Ascending aorta (tissue), 2 donors: ENCODE measurements at regions not wholly inside any gene's neighbourhood (a gene's known extent, or its start where the extent isn't known, plus 50 kb on each side); places are given as distances from the start of the nearest gene placed in this dataset.

Source experiments
- DNase-seq, 2 donors: peaks; one replicate each; pipeline ENCODE4 v3.0.0-alpha.2; 2019; ENCODE audit warnings: low spot score in 2 of 2
- H3K27ac ChIP-seq, 2 donors: fragments of 200-600 bp; sonication (generic); one replicate each; pipeline ENCODE4 v1.5.1; 2016 to 2017; ENCODE audit warnings: mild to moderate bottlenecking in 1 of 2
- H3K27me3 ChIP-seq: fragments of 200-600 bp; sonication (generic); one replicate; pipeline ENCODE4 v1.5.1; 2017
- H3K36me3 ChIP-seq, 2 donors: fragments of 200-600 bp; sonication (generic); one replicate each; pipeline ENCODE4 v1.5.1; 2016
- H3K4me1 ChIP-seq, 2 donors: fragments of 200-600 bp; sonication (generic); one replicate each; pipeline ENCODE4 v1.5.1; 2016 to 2017; ENCODE audit warnings: mild to moderate bottlenecking in 1 of 2
- H3K4me3 ChIP-seq, 2 donors: fragments of 200-600 bp; sonication (generic); one replicate each; pipeline ENCODE4 v1.5.1; 2016 to 2017; ENCODE audit warnings: mild to moderate bottlenecking in 1 of 2
- H3K9me3 ChIP-seq, 2 donors: fragments of 200-600 bp; sonication (generic); one replicate each; pipeline ENCODE4 v1.5.1; 2016
- intact Hi-C: fragments of 100-400 bp; cut with DNase I; formaldehyde crosslinking; loops from one replicate; pipeline ENCODE4 v1.15.1; 2023
- TF ChIP-seq, protein P1 (sequence below), 3 experiments: fragments of 200-600 bp in 2 of 3; fragments of 450-650 bp in 1 of 3; sonication (generic) in 2 of 3; IDR thresholded peaks; one replicate each; pipeline ENCODE4 v1.5.1; 2016 to 2019; ENCODE audit warnings: antibody characterized with exemption in 3 of 3, mild to moderate bottlenecking in 1 of 3, moderate library complexity in 1 of 3

DNA sequence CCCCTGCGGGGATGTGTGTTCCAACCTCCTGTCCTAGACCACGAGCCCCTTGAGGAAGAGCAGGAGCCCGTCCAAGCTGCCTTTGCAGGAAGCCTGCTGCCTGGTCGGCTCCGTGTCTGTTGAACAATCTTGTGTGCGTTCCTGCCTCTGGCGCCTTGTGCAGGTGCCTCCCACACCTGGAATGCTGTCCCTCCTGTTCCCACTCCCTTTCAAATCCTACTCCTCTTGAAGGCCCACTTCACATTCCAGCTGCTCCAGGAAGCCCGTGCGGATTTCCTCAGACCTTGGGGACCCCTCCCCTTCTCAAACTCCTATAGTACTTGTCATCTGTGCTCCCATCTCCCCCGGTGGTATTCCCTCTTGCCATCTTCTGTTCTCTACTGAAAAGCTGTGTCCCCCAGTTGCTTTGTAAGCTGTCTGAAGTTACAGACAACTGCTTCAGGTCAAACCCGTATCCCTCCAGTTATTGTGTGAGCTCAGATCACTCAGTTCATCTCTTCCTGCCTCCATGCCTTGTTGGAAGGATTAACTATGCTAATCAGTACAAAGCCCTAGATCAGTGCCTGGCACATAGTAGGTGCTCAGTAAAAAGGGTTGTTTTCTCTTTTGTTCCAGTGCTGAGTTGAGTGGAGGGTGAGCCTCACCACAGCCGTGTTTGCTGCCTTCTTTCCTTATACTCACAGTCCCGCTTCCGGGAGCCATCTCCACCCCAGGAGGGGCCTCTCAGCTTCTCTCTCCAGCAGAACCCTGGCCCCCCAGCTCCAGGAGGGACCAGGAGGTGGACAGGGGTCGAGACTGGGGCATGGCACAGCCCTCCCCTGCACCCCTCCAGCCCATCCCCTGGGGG lies 241.8 kb upstream of the CIBAR2 start:
- TF ChIP-seq, protein P1, sequence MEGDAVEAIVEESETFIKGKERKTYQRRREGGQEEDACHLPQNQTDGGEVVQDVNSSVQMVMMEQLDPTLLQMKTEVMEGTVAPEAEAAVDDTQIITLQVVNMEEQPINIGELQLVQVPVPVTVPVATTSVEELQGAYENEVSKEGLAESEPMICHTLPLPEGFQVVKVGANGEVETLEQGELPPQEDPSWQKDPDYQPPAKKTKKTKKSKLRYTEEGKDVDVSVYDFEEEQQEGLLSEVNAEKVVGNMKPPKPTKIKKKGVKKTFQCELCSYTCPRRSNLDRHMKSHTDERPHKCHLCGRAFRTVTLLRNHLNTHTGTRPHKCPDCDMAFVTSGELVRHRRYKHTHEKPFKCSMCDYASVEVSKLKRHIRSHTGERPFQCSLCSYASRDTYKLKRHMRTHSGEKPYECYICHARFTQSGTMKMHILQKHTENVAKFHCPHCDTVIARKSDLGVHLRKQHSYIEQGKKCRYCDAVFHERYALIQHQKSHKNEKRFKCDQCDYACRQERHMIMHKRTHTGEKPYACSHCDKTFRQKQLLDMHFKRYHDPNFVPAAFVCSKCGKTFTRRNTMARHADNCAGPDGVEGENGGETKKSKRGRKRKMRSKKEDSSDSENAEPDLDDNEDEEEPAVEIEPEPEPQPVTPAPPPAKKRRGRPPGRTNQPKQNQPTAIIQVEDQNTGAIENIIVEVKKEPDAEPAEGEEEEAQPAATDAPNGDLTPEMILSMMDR (IDR thresholded peaks at IDR 0.05) = no peak
- no peak overlapping the region for H3K4me3 ChIP-seq
- intact Hi-C loops = no loop called here
- H3K27me3 ChIP-seq = no peaks in the 10 kb centered on the region
- peaks cover 2 to 10% of the 10 kb centered on the region in 2 donors for H3K4me1 ChIP-seq
- H3K9me3 ChIP-seq = no peaks in the 10 kb centered on the region
- no peak overlapping the region for H3K27ac ChIP-seq
- H3K36me3 ChIP-seq = no peaks in the 10 kb centered on the region
- no peak for DNase-seq

DNA sequence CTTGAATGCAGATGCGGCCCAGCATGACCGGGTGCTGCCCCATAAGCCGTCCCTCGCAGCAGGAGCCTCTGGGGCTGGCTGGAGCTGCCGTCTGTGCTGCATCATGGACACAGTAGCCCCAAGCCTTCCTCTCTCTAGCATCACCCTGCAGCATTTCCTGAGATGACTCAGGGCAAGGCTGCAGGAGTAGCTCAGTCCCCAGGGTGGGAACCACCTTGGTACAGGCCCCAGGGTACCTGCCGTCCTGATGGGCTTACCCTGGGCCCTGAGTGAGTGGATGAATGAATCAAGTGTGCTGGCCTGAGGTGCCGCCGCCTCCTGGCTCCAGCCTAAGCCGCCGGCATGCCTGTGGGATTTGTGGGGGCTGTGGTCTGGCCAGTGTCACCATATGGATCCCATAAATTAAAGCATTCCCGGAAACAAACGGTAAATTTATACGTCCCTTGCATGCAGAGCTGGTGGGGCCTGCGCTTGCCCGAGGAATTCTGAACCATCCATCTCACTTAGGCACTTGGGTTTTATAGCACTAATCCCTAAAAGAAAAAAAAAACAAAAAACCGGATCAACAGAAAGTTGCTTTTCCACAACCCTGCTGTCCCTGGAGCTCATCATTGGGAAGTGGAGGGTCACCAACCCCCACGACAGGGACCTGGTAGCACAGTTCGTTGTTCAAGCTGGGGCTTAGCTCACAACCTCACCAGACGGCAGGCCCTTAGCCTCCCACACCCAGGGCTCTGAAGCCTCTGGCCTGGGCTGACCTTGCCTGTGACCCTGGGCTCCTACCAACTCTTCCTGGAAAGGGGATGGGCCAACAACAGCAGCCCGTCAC lies 242.6 kb upstream of the CIBAR2 start:
- H3K9me3 ChIP-seq = no peaks in the 10 kb centered on the region
- no peaks in the 10 kb centered on the region for H3K27me3 ChIP-seq
- TF ChIP-seq, protein P1 (IDR thresholded peaks at IDR 0.05) = no peak
- peaks cover 2 to 11% of the 10 kb centered on the region in 2 donors for H3K4me1 ChIP-seq
- H3K27ac ChIP-seq = no peak overlapping the region
- no peaks in the 10 kb centered on the region for H3K36me3 ChIP-seq
- intact Hi-C loops = no loop called here
- DNase-seq = no peak
- H3K4me3 ChIP-seq = no peak overlapping the region

DNA sequence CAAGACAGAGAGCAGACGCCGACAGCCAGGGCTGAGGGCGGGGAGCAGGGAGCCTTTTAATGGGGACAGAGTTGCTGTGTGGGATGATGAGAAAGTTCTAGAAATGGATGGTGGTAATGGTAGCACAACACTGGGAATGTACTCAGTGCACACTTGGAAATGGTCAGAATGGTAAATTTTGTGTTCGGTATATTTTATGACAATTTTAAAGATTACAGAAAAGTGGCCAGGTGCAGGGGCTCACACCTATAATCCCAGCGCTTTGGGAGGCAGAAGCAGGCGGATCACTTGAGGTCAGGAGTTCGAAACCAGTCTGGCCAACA lies 243.2 kb upstream of the CIBAR2 start:
- TF ChIP-seq, protein P1 (IDR thresholded peaks at IDR 0.05) = no peak
- H3K9me3 ChIP-seq = no peaks in the 10 kb centered on the region
- no peak overlapping the region for H3K27ac ChIP-seq
- DNase-seq = no peak
- H3K4me1 ChIP-seq = peaks cover 2 to 8% of the 10 kb centered on the region in 2 donors
- no peak overlapping the region for H3K4me3 ChIP-seq
- H3K27me3 ChIP-seq = no peaks in the 10 kb centered on the region
- intact Hi-C loops = no loop called here
- no peaks in the 10 kb centered on the region for H3K36me3 ChIP-seq

DNA sequence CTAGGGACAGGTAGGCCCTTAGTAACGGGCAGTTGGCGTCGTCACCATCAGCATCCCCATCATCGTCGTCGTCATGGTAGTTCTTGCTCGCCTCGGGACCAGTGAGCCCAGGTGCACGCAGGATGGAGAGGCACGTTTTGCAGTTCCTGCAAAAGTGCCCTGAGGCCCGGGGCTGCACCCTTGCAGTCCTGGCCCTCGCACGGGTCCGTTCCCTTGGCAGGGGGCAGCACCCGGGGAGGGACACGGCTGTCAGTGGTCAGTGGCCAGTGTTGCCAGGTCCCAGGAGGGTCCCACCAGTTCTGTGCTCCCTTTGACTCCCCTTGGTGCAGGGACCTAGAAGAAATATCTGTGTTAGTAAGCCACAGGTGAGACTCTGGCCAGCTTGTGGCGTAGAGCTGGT lies 243.9 kb upstream of the CIBAR2 start:
- no peak for DNase-seq
- Histone ChIP-seq H3K4me1 (peaks cover 0 to 4% of the 10 kb centered on the region in 2 donors), H3K4me3 (no peak overlapping the region), H3K36me3 (no peaks in the 10 kb centered on the region), H3K9me3 (no peaks in the 10 kb centered on the region), H3K27me3 (no peaks in the 10 kb centered on the region), H3K27ac (no peak overlapping the region)
- TF ChIP-seq, protein P1 (IDR thresholded peaks at IDR 0.05) = no peak
- intact Hi-C loops = no loop called here

DNA sequence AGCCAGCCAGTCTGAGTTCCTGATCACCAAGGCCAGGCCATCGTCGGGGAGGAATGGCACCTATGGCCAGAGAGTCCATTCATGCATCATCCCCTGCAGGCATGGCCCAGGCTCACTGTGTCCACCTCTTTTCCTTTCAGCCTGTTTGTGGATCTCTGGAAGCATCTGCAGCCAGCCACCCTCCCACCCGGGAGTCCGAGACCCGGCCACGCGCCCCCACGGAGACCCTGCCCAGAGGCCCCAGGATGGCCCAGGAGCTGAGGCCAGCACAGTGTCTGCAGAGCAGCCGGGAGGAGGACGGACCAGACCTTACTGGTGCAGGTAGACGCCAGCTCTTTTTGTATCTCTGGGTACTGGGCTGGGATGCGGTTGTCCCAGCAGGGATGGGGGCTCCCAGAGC lies 245.1 kb upstream of the CIBAR2 start:
- Histone ChIP-seq H3K4me3 (no peak overlapping the region), H3K4me1 (peaks cover 0 to 4% of the 10 kb centered on the region in 2 donors), H3K9me3 (no peaks in the 10 kb centered on the region), H3K27ac (no peak overlapping the region), H3K27me3 (no peaks in the 10 kb centered on the region), H3K36me3 (no peaks in the 10 kb centered on the region)
- intact Hi-C loops = no loop called here
- DNase-seq = no peak
- TF ChIP-seq, protein P1 (IDR thresholded peaks at IDR 0.05) = no peak
